Smooth muscle cell (in vitro differentiated cells): ENCODE measurements at regions not wholly inside any gene's neighbourhood (a gene's known extent, or its start where the extent isn't known, plus 50 kb on each side); places are given as distances from the start of the nearest gene placed in this dataset.

ENCODE experiments used
- DNase-seq: peaks from one replicate; lab custom pipeline; 2025; ENCODE audit not compliant: unreplicated experiment; lab: John Stamatoyannopoulos, UW
- H2AFZ ChIP-seq: fragments of 200-600 bp; sonication (generic); 2 replicates; pipeline ENCODE4 v1.6.0; 2016; ENCODE audit warnings: antibody characterized with exemption, low read depth, mild to moderate bottlenecking
- H3F3A ChIP-seq: fragments of 200-600 bp; sonication (generic); 2 replicates; pipeline ENCODE4 v1.6.0; 2017; ENCODE audit warnings: antibody characterized with exemption, low read depth
- H3K27ac ChIP-seq: fragments of 200-600 bp; sonication (generic); 2 replicates; pipeline ENCODE4 v1.5.1; 2016; ENCODE audit warnings: low read depth, mild to moderate bottlenecking
- H3K27me3 ChIP-seq: fragments of 200-600 bp; sonication (generic); 2 replicates; pipeline ENCODE4 v1.6.1; 2016; ENCODE audit warnings: low read depth, mild to moderate bottlenecking
- H3K36me3 ChIP-seq: fragments of 200-600 bp; sonication (generic); 2 replicates; pipeline ENCODE4 v1.5.1; 2016; ENCODE audit warnings: low read depth
- H3K4me1 ChIP-seq: fragments of 200-600 bp; sonication (generic); 2 replicates; pipeline ENCODE4 v1.5.1; 2016; ENCODE audit warnings: low read depth
- H3K4me2 ChIP-seq: fragments of 200-600 bp; sonication (generic); 2 replicates; pipeline ENCODE4 v1.6.0; 2016; ENCODE audit warnings: mild to moderate bottlenecking
- H3K4me3 ChIP-seq: fragments of 200-600 bp; sonication (generic); 2 replicates; pipeline ENCODE4 v1.5.1; 2016; ENCODE audit warnings: mild to moderate bottlenecking
- H3K79me2 ChIP-seq: fragments of 200-600 bp; sonication (generic); 2 replicates; pipeline ENCODE4 v1.6.0; 2016; ENCODE audit warnings: low read depth, mild to moderate bottlenecking
- H3K9ac ChIP-seq: fragments of 200-600 bp; sonication (generic); 2 replicates; pipeline ENCODE4 v1.6.0; 2016; ENCODE audit warnings: low read depth
- H3K9me3 ChIP-seq: fragments of 200-600 bp; sonication (generic); replicated peaks from 2 replicates; pipeline ENCODE4 v1.5.1; 2016; ENCODE audit warnings: low read depth
- H4K20me1 ChIP-seq: fragments of 200-600 bp; sonication (generic); 2 replicates; pipeline ENCODE4 v1.6.0; 2016; ENCODE audit warnings: low read depth
- WGBS: methylation state at CpG from one replicate; pipeline ENCODE4 v1.1.7; 2016; ENCODE audit warnings: low lambda C conversion rate; 5-methylcytosine and 5-hydroxymethylcytosine counted together
- TF ChIP-seq, protein P1 (sequence below): fragments of 200-600 bp; sonication (generic); IDR thresholded peaks from 2 replicates; pipeline ENCODE4 v1.5.1; 2017; ENCODE audit warnings: borderline replicate concordance, mild to moderate bottlenecking, antibody characterized with exemption; ENCODE audit not compliant: insufficient read depth, poor library complexity, severe bottlenecking

DNA sequence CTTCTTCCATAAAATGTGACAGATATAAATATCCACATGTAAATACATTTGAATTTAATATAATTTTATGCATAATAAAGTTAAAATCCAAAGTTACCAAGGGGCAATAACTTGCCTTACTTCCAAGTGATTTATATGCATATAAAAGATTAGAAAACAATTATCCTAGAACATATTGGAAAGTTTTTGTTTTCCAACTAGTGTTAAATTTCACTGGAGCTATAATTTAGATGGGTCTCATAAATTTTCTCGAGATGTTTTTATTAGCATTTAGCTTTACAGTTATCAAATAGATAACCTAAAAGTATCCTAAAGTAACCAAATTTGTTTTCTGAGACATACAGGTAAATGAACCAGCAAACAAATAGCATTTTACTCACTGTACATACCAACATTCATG, 225.3 kb downstream of the SPRY2 start:
- TF ChIP-seq, protein P1, sequence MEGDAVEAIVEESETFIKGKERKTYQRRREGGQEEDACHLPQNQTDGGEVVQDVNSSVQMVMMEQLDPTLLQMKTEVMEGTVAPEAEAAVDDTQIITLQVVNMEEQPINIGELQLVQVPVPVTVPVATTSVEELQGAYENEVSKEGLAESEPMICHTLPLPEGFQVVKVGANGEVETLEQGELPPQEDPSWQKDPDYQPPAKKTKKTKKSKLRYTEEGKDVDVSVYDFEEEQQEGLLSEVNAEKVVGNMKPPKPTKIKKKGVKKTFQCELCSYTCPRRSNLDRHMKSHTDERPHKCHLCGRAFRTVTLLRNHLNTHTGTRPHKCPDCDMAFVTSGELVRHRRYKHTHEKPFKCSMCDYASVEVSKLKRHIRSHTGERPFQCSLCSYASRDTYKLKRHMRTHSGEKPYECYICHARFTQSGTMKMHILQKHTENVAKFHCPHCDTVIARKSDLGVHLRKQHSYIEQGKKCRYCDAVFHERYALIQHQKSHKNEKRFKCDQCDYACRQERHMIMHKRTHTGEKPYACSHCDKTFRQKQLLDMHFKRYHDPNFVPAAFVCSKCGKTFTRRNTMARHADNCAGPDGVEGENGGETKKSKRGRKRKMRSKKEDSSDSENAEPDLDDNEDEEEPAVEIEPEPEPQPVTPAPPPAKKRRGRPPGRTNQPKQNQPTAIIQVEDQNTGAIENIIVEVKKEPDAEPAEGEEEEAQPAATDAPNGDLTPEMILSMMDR, result no peak
- Histone ChIP-seq H3K4me1 (no peaks in the 10 kb centered on the region), H2AFZ (no peak overlapping the region), H4K20me1 (no peaks in the 10 kb centered on the region), H3K4me2 (peak overlapping the region; percentile 45), H3K9me3 (no peaks in the 10 kb centered on the region), H3K4me3 (no peak overlapping the region), H3F3A (no peaks in the 10 kb centered on the region), H3K79me2 (no peaks in the 10 kb centered on the region), H3K27ac (peak overlapping the region; percentile 57), H3K9ac (no peak overlapping the region), H3K36me3 (no peaks in the 10 kb centered on the region), H3K27me3 (no peaks in the 10 kb centered on the region)
- 65% methylated on average over 1 of the region's 1 CpG for WGBS
- no peak for DNase-seq

DNA sequence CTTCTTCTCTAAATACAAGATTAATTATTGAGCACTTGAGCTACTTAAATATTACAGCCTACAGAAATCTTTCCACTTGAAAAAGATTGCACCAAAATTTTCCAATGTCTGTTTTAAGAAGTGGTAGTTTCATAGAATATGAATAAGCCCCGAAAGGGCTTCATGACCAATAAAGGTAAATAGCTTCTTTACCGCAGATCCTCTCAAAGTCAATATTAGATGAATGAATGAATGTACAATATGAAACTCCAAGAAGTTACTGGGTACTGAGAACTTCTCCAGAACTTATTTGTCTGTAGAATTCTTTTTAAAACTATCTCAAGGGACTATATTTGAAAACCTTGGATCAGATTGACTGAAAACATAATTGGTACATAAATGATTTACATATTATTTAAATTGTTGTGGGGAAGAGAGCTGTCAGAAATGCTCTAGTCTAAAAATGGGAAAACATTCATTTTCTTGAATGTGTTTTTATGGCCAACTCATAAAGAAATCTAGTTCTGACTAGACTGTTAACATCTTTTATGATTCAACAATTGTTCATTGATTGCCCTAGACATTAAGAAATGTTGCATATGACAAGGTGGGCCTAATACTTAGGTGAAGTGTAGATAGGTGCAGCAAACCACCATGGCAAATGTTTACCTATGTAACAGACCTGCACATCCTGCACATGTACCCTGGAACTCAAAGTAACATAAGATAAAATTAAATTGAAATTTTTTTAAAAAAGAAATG, 227.0 kb downstream of the SPRY2 start:
- Histone ChIP-seq H3K4me2 (no peak overlapping the region), H3K79me2 (no peaks in the 10 kb centered on the region), H3K27ac (no peak overlapping the region), H3F3A (no peaks in the 10 kb centered on the region), H3K9me3 (no peaks in the 10 kb centered on the region), H3K27me3 (no peaks in the 10 kb centered on the region), H3K4me1 (no peaks in the 10 kb centered on the region), H3K9ac (no peak overlapping the region), H3K4me3 (no peak overlapping the region), H4K20me1 (no peaks in the 10 kb centered on the region), H3K36me3 (no peaks in the 10 kb centered on the region), H2AFZ (no peak overlapping the region)
- TF ChIP-seq, protein P1, result no peak
- DNase-seq, result no peak
- WGBS, result 96% methylated on average over 2 of the region's 2 CpGs

DNA sequence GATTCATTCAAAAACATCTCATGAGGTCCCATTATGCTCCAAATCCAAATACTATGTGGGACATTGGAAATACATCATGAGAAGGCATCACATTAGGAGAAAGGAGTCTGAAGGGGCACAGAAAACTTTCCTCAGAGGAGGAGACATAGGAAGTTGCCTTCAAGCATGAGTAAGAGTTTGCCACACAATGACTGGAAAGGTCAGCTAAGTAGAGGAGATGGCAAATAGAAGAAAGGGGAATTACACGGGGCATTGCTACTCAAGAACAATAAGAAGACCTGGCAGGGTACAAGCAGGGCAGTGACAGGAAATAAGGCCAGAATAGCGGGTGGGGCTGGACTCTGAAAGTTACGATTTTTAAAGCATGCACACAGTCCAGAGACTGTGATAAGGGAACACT, 231.6 kb downstream of the SPRY2 start:
- no peak overlapping the region for H3K4me2 ChIP-seq
- H3K9ac ChIP-seq, result no peak overlapping the region
- no peak overlapping the region for H3K27ac ChIP-seq
- H2AFZ ChIP-seq, result no peak overlapping the region
- no peaks in the 10 kb centered on the region for H3F3A ChIP-seq
- H4K20me1 ChIP-seq, result no peaks in the 10 kb centered on the region
- H3K36me3 ChIP-seq, result no peaks in the 10 kb centered on the region
- 82% methylated on average over 3 of the region's 3 CpGs for WGBS
- no peaks in the 10 kb centered on the region for H3K9me3 ChIP-seq
- H3K27me3 ChIP-seq, result no peaks in the 10 kb centered on the region
- no peaks in the 10 kb centered on the region for H3K79me2 ChIP-seq
- TF ChIP-seq, protein P1, result no peak
- H3K4me1 ChIP-seq, result no peaks in the 10 kb centered on the region
- H3K4me3 ChIP-seq, result no peak overlapping the region
- no peak for DNase-seq

DNA sequence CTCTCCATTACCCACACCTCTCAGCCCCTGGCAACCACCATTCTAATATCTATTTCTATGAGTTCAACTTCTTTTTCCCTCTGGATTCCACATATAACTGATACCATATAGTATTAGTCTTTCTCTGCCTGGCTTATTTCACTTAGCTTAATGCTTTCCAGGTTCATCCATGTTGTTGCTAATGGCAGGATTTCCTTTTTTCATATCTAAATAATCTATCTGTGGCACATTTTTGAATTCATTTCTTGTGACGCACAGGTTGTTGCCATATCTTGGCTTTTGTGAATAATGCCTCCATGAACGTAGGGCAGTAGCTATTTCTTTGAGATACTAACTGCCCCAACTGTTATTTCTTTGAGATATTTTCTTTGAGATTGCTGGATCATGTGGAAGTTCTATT, 235.6 kb downstream of the SPRY2 start:
- Histone ChIP-seq H4K20me1 (no peaks in the 10 kb centered on the region), H3K9me3 (no peaks in the 10 kb centered on the region), H3K4me3 (no peak overlapping the region), H2AFZ (no peak overlapping the region), H3K4me2 (no peak overlapping the region), H3K79me2 (no peaks in the 10 kb centered on the region), H3F3A (no peaks in the 10 kb centered on the region), H3K4me1 (no peaks in the 10 kb centered on the region), H3K36me3 (no peaks in the 10 kb centered on the region), H3K27me3 (no peaks in the 10 kb centered on the region), H3K27ac (no peak overlapping the region), H3K9ac (no peak overlapping the region)
- 93% methylated on average over 2 of the region's 2 CpGs for WGBS
- no peak for DNase-seq
- TF ChIP-seq, protein P1, result no peak
